LHCN-M2 (cell line): ENCODE measurements at regions not wholly inside any gene's neighbourhood (a gene's known extent, or its start where the extent isn't known, plus 50 kb on each side); places are given as distances from the start of the nearest gene placed in this dataset.
A peak's percentile ranks its signal among the peaks of the same experiment; 100 is the strongest.

ENCODE experiments used
- DNase-seq: peaks from one replicate; pipeline ENCODE4 v3.0.0-alpha.2; 2012; ENCODE audit warnings: low read depth

GRCh38 chr9:78493166-78493742, 196.3 kb downstream of the PSAT1 start:
- no peak for DNase-seq

GRCh38 chr9:78502566-78502965, 205.6 kb downstream of the PSAT1 start:
- DNase-seq, result no peak

GRCh38 chr9:78505546-78505945, 208.6 kb downstream of the PSAT1 start:
- DNase-seq, result no peak

GRCh38 chr9:78507037-78507436, 210.1 kb downstream of the PSAT1 start:
- no peak for DNase-seq

- DNase-seq, result no peak
Measured at GRCh38 chr9:78510035-78510434, 213.1 kb downstream of the PSAT1 start.

GRCh38 chr9:78515108-78515507, 218.2 kb downstream of the PSAT1 start:
- no peak for DNase-seq

- DNase-seq, result no peak
Measured at GRCh38 chr9:78519786-78520185, 222.9 kb downstream of the PSAT1 start.

- no peak for DNase-seq
Measured at GRCh38 chr9:78521680-78522079, 224.8 kb downstream of the PSAT1 start.

GRCh38 chr9:78525986-78526560, 229.1 kb downstream of the PSAT1 start:
- no peak for DNase-seq

GRCh38 chr9:78533500-78533899, 236.6 kb downstream of the PSAT1 start:
- no peak for DNase-seq

GRCh38 chr9:78539188-78539587, 242.3 kb downstream of the PSAT1 start:
- DNase-seq, result no peak

GRCh38 chr9:78539904-78540303, 243.0 kb downstream of the PSAT1 start:
- peak; percentile 95 for DNase-seq

GRCh38 chr9:78541868-78542443, 245.0 kb downstream of the PSAT1 start:
- no peak for DNase-seq

GRCh38 chr9:78542491-78543181, 245.7 kb downstream of the PSAT1 start:
- DNase-seq, result no peak

- no peak for DNase-seq
Measured at GRCh38 chr9:78543353-78543752, 246.4 kb downstream of the PSAT1 start.

- DNase-seq, result no peak
Measured at GRCh38 chr9:78544230-78544629, 247.3 kb downstream of the PSAT1 start.

GRCh38 chr9:78547831-78548230, 250.9 kb downstream of the PSAT1 start:
- DNase-seq, result no peak

- no peak for DNase-seq
Measured at GRCh38 chr9:78548670-78549069, 251.7 kb downstream of the PSAT1 start.

- no peak for DNase-seq
Measured at GRCh38 chr9:78549711-78550110, 252.8 kb downstream of the PSAT1 start.

- DNase-seq, result peak; percentile 52
Measured at GRCh38 chr9:78552802-78553201, 255.9 kb downstream of the PSAT1 start.

GRCh38 chr9:78557540-78557939, 260.6 kb downstream of the PSAT1 start:
- no peak for DNase-seq

- peak; percentile 49 for DNase-seq
Measured at GRCh38 chr9:78559449-78559885, 262.5 kb downstream of the PSAT1 start.

GRCh38 chr9:78562021-78562420, 265.1 kb downstream of the PSAT1 start:
- DNase-seq, result no peak
